HCT116 (cell line): ENCODE measurements at regions not wholly inside any gene's neighbourhood (a gene's known extent, or its start where the extent isn't known, plus 50 kb on each side); places are given as distances from the start of the nearest gene placed in this dataset.

Experiments
- ATAC-seq: fragments of 200-7000 bp; cut with Tn5 transposase; 2 replicates; pipeline ENCODE4 v1.9.1; 2020; ENCODE audit warnings: mild to moderate bottlenecking, moderate library complexity
- BruUV-seq: library from RNA; stranded (reverse); fragments of 400-500 nt; replicated peaks from 2 replicates; lab custom pipeline; 2021; lab: Mats Ljungman, UMichigan
- CTCF ChIA-PET: fragments of 300-600 bp; sonication (Branson Sonifier 250); formaldehyde crosslinking; loops from one replicate; lab custom pipeline; 2021; ENCODE audit warnings: antibody characterized with exemption; lab: Charles Lee
- POLR2A ChIA-PET: fragments of 300-600, 350-600 bp; sonication (Branson Sonifier 250); formaldehyde crosslinking; loops from one replicate; lab custom pipeline; 2021; ENCODE audit warnings: antibody characterized with exemption; lab: Charles Lee
- RAD21 ChIA-PET, 2 experiments: fragments of 300-600 bp; sonication (Branson Sonifier 250); formaldehyde crosslinking; loops; one replicate each; lab custom pipeline; 2023; ENCODE audit warnings: low total read pairs in 2 of 2; ENCODE audit not compliant: uncharacterized antibody in 2 of 2, unreplicated experiment in 2 of 2, low non-redundant PET in 1 of 2; lab: Charles Lee
- DNase-seq: peaks from one replicate; pipeline ENCODE4 v3.0.0-alpha.2; 2010; ENCODE audit warnings: low read depth, low spot score
- H2AFZ ChIP-seq: fragments of 200-600 bp; shearing (Covaris generic), sonication (generic); 2 replicates; pipeline ENCODE4 v1.6.1; 2017; ENCODE audit warnings: low read depth, mixed run types, mixed read lengths, antibody characterized with exemption, low read length; ENCODE audit not compliant: poor library complexity, severe bottlenecking
- H3K27ac ChIP-seq: 2 replicates; pipeline ENCODE4 v1.5.1; 2012; ENCODE audit warnings: low read depth, low read length
- H3K27me3 ChIP-seq: fragments of 200-600 bp; sonication (generic); 2 replicates; pipeline ENCODE4 v1.6.1; 2016; ENCODE audit warnings: mixed run types, low read length, mixed read lengths; ENCODE audit not compliant: insufficient read depth
- H3K36me3 ChIP-seq, 2 experiments: fragments of 200-500 bp in 1 of 2; fragments of 200-600 bp in 1 of 2; sonication (Bioruptor generic) in 1 of 2; sonication (generic) in 1 of 2; 2 replicates each; pipeline versions ENCODE4 v1.5.1 to v1.6.1; 2014 to 2016; ENCODE audit warnings: low read length in 2 of 2, inconsistent platforms in 1 of 2, mixed read lengths in 1 of 2, mixed run types in 1 of 2; ENCODE audit not compliant: insufficient read depth in 2 of 2, control insufficient read depth in 1 of 2
- H3K4me1 ChIP-seq, 2 experiments: fragments of 200-600 bp in 1 of 2; sonication (generic) in 1 of 2; 2 replicates each; pipeline versions ENCODE4 v1.5.1 to v1.6.1; 2012 to 2017; ENCODE audit warnings: low read length in 2 of 2, inconsistent platforms in 1 of 2, mild to moderate bottlenecking in 1 of 2, mixed read lengths in 1 of 2, mixed run types in 1 of 2, moderate library complexity in 1 of 2; ENCODE audit not compliant: insufficient read depth in 2 of 2, control insufficient read depth in 1 of 2
- H3K4me2 ChIP-seq: fragments of 200-600 bp; sonication (generic); 2 replicates; pipeline ENCODE4 v1.6.1; 2017; ENCODE audit warnings: mixed run types, low read length, mixed read lengths
- H3K4me3 ChIP-seq, 2 experiments: fragments of 200-600 bp in 1 of 2; sonication (generic) in 1 of 2; replicated peaks in 1 of 2; 2 replicates each; pipeline ENCODE4 v1.5.1; 2011 to 2016; ENCODE audit warnings: low read length in 2 of 2, control low read depth in 1 of 2, low read depth in 1 of 2, mild to moderate bottlenecking in 1 of 2, mixed read lengths in 1 of 2, mixed run types in 1 of 2
- H3K79me2 ChIP-seq: fragments of 200-600 bp; sonication (generic); 2 replicates; pipeline ENCODE4 v1.6.1; 2017; ENCODE audit warnings: mild to moderate bottlenecking, mixed run types, low read length, moderate library complexity, mixed read lengths; ENCODE audit not compliant: insufficient read depth
- H3K9ac ChIP-seq: fragments of 200-600 bp; sonication (generic); 2 replicates; pipeline ENCODE4 v1.6.1; 2016; ENCODE audit warnings: low read length, mixed read lengths
- H3K9me2 ChIP-seq: fragments of 200-600 bp; sonication (generic), shearing (Covaris generic); 2 replicates; pipeline ENCODE4 v1.6.1; 2017; ENCODE audit warnings: mixed run types, mild to moderate bottlenecking, moderate library complexity; ENCODE audit not compliant: insufficient read depth
- H3K9me3 ChIP-seq, 2 experiments: fragments of 200-500 bp in 1 of 2; fragments of 200-600 bp in 1 of 2; sonication (Bioruptor generic) in 1 of 2; sonication (generic) in 1 of 2; 2 replicates each; pipeline ENCODE4 v1.6.1; 2014 to 2017; ENCODE audit warnings: low read length in 2 of 2, mixed read lengths in 2 of 2, inconsistent platforms in 1 of 2, low read depth in 1 of 2, mild to moderate bottlenecking in 1 of 2, mixed run types in 1 of 2, moderate library complexity in 1 of 2; ENCODE audit not compliant: control insufficient read depth in 1 of 2, insufficient read depth in 1 of 2
- H4K20me1 ChIP-seq: fragments of 200-600 bp; sonication (generic), shearing (Covaris generic); 2 replicates; pipeline ENCODE4 v1.6.1; 2017; ENCODE audit warnings: mixed run types, mild to moderate bottlenecking, moderate library complexity; ENCODE audit not compliant: insufficient read depth
- CBX3 ChIP-seq: IDR thresholded peaks from 2 replicates; pipeline ENCODE4 v1.6.1; 2012; ENCODE audit warnings: low read depth
- CEBPB ChIP-seq: IDR thresholded peaks from 2 replicates; pipeline ENCODE4 v1.6.1; 2012; ENCODE audit warnings: low read depth
- EGR1 ChIP-seq: IDR thresholded peaks from 2 replicates; pipeline ENCODE4 v1.6.1; 2012; ENCODE audit warnings: low read depth
- ELF1 ChIP-seq: IDR thresholded peaks from 2 replicates; pipeline ENCODE4 v1.6.1; 2012; ENCODE audit warnings: low read depth, borderline replicate concordance
- FOSL1 ChIP-seq: IDR thresholded peaks from 2 replicates; pipeline ENCODE4 v1.6.1; 2012; ENCODE audit warnings: low read depth
- RAD21 ChIP-seq: IDR thresholded peaks from 2 replicates; pipeline ENCODE4 v1.6.1; 2012; ENCODE audit warnings: low read depth, mild to moderate bottlenecking
- SP1 ChIP-seq: IDR thresholded peaks from 2 replicates; pipeline ENCODE4 v1.6.1; 2012; ENCODE audit warnings: low read depth
- SRF ChIP-seq: IDR thresholded peaks from 2 replicates; pipeline ENCODE4 v1.6.1; 2012; ENCODE audit warnings: low read depth
- TCF7L2 ChIP-seq: IDR thresholded peaks from 2 replicates; pipeline ENCODE4 v1.7.0; 2011; ENCODE audit warnings: borderline replicate concordance, inconsistent platforms; ENCODE audit not compliant: insufficient read depth, insufficient read length; ENCODE audit errors: extremely low read depth
- YY1 ChIP-seq: IDR thresholded peaks from 2 replicates; pipeline ENCODE4 v1.6.1; 2011; ENCODE audit warnings: low read length, low read depth, moderate library complexity, mild to moderate bottlenecking; ENCODE audit not compliant: insufficient replicate concordance; ENCODE audit errors: extremely low read depth
- ZFX ChIP-seq: fragments of 450-650 bp; IDR thresholded peaks from 2 replicates; pipeline ENCODE4 v1.6.1; 2017
- intact Hi-C: fragments of 100-400 bp; cut with micrococcal nuclease; formaldehyde crosslinking; loops from 2 replicates; pipeline ENCODE4 v1.10.0; 2022
- TF ChIP-seq, protein P1 (sequence below): IDR thresholded peaks from 2 replicates; pipeline ENCODE4 v1.6.1; 2012
- TF ChIP-seq, protein P2 (sequence below): IDR thresholded peaks from 2 replicates; pipeline ENCODE4 v1.6.1; 2012; ENCODE audit warnings: low read depth

DNA sequence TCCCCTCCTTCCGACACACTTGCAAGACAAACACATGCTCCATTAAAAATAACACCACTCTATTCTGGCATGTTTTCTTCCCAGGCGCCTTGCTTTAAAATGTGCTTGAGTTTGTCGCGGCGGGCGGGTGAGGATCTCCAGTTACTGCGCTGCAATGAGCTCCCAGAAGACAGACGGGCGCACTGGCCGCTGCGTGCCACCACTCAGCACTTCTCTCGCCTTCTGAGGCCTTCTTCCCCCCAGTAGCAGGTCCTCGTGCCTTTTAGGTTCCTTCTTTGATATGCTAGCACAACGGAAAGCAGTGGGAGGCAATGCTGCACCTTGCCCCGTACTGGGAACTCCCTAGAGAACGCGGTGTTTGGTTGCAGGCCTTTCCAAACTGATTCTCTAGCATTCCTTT is 279.5 kb upstream of the NR5A2 start:
- POLR2A ChIA-PET = no interaction called here
- CTCF ChIA-PET = no interaction called here
- no peaks in the 10 kb centered on the region for H3K9me3 ChIP-seq
- H3K79me2 ChIP-seq = no peaks in the 10 kb centered on the region
- H3K27me3 ChIP-seq = no peaks in the 10 kb centered on the region
- no peak overlapping the region for H3K4me3 ChIP-seq
- no peaks in the 10 kb centered on the region for H3K36me3 ChIP-seq
- DNase-seq (no peak), ATAC-seq (no peak)
- no peak overlapping the region for H2AFZ ChIP-seq
- no TSS peak for BruUV-seq
- TF ChIP-seq SP1 (no peak), YY1 (no peak), ZFX (no peak), RAD21 (no peak), EGR1 (no peak), SRF (no peak), TCF7L2 (no peak), CBX3 (no peak), FOSL1 (no peak), CEBPB (no peak), ELF1 (no peak)
- TF ChIP-seq, protein P1, sequence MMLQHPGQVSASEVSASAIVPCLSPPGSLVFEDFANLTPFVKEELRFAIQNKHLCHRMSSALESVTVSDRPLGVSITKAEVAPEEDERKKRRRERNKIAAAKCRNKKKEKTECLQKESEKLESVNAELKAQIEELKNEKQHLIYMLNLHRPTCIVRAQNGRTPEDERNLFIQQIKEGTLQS = no peak
- TF ChIP-seq, protein P2, sequence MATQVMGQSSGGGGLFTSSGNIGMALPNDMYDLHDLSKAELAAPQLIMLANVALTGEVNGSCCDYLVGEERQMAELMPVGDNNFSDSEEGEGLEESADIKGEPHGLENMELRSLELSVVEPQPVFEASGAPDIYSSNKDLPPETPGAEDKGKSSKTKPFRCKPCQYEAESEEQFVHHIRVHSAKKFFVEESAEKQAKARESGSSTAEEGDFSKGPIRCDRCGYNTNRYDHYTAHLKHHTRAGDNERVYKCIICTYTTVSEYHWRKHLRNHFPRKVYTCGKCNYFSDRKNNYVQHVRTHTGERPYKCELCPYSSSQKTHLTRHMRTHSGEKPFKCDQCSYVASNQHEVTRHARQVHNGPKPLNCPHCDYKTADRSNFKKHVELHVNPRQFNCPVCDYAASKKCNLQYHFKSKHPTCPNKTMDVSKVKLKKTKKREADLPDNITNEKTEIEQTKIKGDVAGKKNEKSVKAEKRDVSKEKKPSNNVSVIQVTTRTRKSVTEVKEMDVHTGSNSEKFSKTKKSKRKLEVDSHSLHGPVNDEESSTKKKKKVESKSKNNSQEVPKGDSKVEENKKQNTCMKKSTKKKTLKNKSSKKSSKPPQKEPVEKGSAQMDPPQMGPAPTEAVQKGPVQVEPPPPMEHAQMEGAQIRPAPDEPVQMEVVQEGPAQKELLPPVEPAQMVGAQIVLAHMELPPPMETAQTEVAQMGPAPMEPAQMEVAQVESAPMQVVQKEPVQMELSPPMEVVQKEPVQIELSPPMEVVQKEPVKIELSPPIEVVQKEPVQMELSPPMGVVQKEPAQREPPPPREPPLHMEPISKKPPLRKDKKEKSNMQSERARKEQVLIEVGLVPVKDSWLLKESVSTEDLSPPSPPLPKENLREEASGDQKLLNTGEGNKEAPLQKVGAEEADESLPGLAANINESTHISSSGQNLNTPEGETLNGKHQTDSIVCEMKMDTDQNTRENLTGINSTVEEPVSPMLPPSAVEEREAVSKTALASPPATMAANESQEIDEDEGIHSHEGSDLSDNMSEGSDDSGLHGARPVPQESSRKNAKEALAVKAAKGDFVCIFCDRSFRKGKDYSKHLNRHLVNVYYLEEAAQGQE = no peak
- RAD21 ChIA-PET = no interaction called here
- no peaks in the 10 kb centered on the region for H3K9me2 ChIP-seq
- intact Hi-C loops = no loop called here
- peaks cover 0 to 5% of the 10 kb centered on the region in 2 experiments; a peak in 2 of 4 replicates for H3K4me1 ChIP-seq
- no peak overlapping the region for H3K9ac ChIP-seq
- no peak overlapping the region for H3K4me2 ChIP-seq
- no peaks in the 10 kb centered on the region for H4K20me1 ChIP-seq
- H3K27ac ChIP-seq = no peak overlapping the region
